GM19193 (cell line): ENCODE measurements at regions not wholly inside any gene's neighbourhood (a gene's known extent, or its start where the extent isn't known, plus 50 kb on each side); places are given as distances from the start of the nearest gene placed in this dataset.

Source experiments
- POLR2A ChIP-seq: IDR thresholded peaks from 4 replicates; pipeline ENCODE4 v1.6.1; 2011; ENCODE audit not compliant: insufficient read depth, insufficient read length; ENCODE audit errors: extremely low read depth

DNA sequence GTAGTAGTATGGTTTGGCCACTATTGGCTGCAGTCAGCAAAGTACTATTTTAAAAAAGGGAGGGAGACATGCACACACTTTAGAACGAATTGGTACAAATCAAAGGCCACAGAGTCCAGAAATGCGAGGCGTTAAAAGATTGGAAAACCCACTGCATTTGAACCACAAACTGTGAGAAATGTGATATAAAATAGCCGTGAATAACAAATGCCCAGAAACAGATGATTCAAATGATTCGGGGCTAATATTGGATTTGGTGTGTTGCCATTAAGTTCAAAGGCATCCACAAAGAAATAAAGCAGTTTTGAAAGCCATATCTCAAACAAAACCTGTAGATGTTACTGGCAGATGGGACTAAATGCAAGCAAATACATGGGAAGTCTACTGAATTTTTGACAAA, 140.9 kb upstream of the HMHB1 start:
- TF ChIP-seq POLR2A, result no peak

DNA sequence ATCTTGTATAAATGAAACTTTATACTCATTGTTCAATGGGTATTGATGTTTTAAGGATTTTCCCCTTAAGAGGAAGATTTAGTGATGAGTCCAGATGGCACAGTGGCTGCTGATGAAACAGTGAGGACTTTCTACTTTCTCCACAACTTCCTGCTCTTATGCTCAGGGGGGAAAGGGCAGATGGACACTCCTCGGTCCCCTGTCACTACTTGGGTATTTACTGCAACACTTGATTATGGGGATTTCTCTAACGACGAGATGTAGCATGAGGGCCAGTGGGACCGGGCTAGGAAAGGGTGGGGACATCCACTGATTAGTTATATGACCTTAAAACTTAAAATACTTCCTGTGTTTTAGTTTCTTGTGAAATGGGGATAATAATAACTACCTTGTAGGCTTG, 146.1 kb upstream of the HMHB1 start:
- TF ChIP-seq POLR2A, result no peak

DNA sequence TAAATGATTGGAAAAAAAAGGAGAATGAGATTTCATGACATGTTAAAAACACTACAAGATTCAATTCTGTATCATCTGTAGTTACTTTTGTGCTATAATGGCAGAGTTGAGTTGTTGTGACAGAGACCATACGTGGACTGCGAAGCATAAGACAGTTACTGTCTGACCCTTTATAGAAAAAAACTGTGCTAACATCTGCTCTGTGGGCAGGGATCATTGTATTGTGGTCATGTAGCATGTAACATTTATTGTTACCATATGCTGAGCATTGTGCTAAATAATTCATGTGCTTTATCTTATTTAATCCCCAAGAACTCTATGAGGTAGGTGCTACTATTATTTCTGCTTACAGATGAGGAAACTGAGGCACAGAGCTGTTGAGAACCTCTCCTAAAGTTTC, 147.3 kb upstream of the HMHB1 start:
- no peak for TF ChIP-seq POLR2A

DNA sequence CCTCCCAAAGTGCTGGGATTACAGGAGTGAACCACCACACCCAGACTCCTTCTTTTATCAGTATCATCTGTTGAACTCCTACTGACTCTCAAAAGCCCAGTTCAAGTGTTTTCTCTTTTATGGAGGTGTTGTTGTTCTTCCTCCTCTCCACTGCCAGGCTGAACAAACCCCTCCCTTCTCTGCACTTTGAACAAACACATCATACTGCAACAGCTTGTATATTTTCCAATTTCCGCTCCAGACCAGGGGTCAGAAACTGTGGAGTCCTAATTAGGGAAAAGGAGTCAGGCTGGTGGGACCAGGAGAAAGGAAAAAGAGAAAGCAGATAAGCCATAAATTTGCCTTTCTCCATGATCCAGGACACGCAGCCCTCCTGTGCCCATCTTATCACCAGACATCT, 148.1 kb upstream of the HMHB1 start:
- no peak for TF ChIP-seq POLR2A

DNA sequence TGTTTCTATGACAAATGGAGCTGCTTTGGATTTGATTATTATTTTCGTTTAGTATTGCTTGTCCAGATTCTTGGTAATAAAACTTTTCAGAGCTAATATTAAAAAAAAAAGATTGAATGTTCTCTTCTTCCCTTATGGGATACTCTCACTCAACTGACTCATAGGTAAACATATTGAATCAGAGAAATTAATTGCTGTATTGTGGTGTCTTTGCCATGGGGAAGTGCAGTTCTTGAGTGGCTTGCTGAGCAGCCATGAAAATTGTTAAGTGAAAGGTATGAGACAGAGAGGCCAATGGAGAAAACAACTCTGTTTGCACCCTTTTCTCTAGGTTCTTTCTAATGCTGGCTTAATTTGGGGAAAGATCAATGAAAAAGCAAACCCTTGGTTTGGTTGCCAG, 149.9 kb upstream of the HMHB1 start:
- no peak for TF ChIP-seq POLR2A

DNA sequence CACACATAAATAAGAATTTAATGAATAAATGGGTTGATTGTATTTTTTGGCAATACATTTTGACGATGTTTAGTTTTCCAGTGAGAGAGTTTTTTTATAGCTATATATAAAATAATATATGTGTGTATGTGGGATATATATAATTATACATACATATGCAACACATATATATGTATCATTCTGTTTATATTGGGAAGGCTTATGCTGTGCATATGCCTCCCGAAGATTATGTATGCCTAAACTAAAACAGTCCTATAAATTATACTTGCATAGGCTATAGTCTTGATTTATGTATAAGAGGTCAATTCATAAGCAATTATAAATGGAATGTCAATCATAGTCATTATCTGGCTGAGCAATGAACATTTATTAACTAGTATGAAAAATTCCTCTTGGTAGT, 151.3 kb upstream of the HMHB1 start:
- no peak for TF ChIP-seq POLR2A

DNA sequence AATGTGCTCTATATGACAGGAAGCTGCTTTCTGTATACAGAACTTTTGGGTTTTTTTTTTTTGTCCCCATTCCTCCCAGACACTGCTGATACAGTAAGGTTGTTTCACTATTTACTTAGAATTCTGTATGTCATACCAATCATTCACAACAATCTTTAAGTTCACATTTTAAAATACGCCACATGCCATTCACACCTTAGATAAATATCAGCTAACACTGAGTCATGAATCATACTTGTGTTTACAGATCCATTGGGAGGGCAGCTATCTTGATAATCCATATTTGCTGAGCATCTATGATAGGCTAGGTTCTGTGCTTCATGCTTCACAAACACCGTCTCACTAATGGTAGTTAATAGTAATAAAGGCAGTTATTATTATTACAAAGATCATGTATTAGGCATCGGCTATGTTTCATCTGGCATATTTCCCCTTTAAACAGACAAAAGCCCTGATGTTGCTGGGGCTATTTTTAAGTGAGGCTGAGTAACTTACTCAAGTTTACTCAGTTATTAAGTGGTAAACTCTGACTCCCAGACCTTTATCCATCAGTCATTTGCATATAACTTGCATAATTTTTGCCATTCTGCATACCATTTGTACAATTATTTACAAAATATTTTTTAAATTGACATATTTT, 152.2 kb upstream of the HMHB1 start:
- TF ChIP-seq POLR2A, result no peak

DNA sequence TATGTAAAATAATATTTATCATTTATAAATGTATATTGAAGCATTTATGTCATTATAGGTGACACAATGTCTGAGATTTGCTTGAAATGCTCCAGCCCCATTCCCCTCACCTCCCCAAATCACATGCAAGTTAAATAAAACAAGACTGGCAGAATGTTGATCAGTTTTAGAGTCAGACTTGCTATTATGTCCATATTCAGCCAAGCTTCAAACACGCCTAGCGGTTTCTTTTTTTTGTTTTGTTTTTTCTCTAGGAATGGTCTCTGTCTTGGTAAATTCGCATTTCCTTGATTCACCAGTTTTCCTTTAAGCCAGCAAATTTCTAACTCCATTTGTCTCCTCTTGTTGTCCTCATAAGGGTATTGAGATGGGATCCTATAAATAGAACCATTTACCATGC, 153.0 kb upstream of the HMHB1 start:
- TF ChIP-seq POLR2A, result no peak

DNA sequence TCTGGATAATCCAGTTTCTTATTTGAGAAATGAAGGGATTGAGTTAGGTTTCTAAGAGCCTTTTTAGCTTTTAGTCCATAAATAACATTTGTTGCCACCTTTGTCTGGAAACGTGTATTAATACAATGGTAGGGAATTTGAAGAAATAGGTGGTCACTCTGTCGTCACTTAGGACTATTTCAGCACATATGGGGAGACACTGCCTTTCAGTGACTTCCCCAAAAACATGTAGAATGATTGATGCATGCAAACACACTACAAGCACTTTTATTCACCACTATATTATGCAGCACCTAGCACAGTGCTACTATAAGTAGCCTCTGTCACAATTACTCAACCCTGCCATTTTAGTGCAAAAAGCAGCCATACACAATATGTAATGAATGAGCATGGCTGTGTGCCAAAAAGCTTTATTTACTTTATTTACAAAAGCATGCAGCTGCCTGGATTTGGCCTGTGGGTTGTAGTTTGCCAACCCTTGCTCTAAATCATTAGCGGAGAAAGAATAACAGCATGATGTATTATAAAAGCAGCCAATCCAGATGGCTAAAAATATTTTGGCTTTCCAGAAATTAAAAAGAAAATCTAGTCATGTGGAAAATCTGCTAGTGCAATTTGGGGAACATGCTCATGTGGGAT, 154.2 kb upstream of the HMHB1 start:
- TF ChIP-seq POLR2A, result no peak

DNA sequence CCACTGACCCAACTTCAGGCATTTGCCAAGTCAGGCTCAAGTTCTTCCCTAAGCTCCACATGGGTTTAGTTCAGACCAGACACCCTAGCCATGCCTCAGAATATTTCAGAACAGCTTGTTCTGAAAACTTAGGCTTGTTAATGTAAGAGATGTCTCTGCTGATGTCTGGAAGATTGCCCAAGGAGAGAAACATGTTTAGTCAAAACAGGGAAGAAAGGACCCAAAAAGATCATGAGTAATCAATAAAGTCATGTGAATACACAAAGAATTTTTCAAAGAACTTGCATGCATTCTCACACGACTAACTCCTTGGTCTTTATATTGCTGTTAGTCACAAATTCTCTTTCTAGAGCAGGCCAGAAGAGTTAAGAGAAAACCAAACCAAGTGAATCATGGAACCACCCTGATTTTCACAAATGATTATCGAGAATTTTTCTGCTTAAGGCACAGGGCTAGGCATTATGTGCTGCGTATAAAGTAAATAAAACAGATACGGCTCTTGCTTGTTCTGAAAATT, 158.1 kb upstream of the HMHB1 start:
- TF ChIP-seq POLR2A, result no peak

DNA sequence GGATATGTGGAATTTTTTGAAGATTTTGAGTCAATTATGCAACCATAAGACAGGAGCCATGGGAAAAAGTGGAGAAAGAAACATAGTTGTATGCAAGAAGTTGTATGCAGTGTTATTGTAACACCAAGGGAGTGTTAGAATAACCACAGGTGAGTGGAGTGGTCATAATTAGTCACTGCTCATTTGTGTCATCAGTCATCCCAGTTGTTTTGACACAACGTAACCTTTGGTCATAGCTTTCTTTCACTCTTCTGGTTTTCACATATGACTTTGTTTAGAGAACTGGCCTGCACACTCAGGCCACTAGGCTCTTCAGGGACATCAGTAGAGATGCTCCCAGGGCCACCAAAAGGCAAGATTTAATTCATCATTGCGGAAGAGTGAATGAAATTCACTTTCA, 158.7 kb upstream of the HMHB1 start:
- TF ChIP-seq POLR2A, result no peak

DNA sequence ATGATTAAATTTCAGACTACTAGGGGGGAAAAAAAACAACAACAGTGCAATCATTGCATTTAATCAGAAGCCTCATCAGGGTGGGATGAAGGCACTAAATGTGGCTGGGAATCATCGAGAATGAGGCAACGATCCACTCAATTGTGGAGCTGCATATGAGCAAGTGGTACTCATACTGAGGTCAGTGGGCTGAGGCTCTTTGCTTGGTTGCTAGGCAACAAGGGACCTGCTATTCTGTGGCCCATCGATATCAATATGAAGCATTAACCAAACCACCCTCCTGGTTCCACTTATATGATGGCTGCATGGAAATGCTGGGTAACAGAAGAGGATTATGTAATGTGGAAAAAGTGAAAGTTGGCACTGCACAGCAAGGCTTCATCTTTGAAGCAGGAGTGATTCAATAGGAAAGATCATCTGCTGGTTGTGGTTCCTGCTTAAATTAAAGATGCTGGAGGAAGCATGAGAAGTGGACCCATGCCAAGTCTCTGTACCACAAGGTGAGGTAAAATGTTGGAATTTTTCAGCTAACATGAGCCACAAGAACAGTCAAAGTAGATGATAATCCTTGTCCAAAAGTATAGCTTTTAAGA, 159.8 kb upstream of the HMHB1 start:
- no peak for TF ChIP-seq POLR2A

DNA sequence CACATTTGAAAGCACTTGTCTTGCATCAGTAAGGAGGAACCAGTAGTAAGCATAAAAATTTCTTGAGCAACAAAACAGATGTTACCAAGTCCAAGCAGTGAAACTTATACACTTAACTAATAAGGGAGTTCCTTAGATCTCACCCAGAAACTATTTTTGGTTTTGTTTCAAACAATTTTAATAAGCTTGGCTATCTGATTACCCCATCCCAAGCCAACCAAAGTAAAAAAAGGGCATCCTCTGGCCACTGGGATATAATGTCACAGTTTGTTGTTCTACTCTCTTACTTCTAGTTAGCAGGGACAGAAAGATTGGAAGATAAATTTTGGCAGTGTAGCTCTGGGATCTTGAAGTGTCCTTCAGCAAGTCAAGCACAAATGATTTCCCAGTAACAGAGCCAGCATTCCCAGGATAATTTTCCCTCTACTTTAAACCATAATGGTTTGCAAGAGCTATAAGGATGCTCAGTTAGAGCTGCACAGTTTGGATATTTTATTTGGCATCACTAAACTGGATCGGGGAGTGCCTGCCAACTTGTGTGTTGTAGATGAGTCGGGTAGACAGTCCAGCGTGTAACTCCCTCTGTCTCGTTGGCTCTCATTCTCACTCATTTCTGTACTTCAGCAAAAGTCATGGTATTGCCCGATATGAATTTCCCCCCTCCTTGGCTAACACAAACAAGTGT, 161.9 kb upstream of the HMHB1 start:
- no peak for TF ChIP-seq POLR2A

DNA sequence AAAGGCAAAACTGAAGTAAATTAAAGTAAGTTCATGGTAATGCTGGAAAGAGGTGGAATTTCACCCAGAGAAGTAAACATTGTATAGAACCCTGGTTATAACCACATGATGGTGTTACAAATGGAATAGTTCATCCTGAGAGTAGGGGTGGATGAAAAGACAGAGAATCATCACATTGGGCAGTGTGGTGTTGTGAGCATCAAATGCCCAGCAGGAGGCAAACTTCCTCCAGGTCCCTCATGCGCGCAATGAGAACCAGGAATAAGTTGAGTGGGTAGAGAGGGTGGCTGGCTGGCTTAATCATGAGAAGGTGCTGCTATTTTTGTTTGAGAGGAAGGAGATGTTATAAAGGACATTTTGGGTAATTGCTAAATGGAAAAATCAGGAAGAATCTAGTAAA, 163.3 kb upstream of the HMHB1 start:
- TF ChIP-seq POLR2A, result no peak

DNA sequence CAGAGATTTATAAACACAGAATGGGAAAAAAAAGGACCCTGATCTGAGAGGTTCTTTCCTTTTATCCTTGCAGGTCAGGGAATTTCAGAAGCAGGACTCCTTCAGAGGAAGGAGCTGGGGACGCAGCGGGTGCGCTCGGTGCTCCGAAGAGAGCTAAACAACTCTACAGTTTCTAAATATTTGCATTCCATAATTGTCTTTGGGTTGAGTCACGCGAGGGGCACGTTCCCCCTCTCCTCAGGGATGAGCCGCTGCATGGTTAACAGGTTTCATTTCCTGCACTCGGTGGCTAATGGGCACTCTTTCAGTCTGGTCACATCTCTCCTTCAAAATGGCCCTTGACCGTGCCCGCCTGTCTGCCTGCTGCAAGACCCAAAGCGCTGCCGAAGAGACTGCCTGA, 165.0 kb upstream of the HMHB1 start:
- TF ChIP-seq POLR2A, result no peak

DNA sequence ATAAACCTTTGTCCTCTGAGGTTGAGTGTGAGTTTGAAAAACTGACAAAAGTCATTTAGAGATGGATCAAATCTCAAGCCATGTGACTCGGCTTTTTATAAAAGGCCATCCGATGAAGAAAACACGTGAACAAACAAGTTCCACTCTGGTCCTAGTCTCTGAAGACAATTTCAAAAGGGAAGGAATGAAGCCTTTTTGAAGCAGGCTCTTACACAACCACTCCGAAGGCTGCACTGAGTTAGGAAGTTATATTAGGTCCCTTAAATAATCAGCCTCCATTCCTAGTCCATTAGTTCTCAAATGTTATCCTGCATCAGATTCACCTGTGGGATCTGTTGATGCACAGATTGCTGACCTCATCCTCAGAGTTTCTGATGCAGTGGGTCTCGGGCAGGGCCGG, 166.6 kb upstream of the HMHB1 start:
- no peak for TF ChIP-seq POLR2A
